ENCODE measurements at regions not wholly inside any gene's neighbourhood (a gene's known extent, or its start where the extent isn't known, plus 50 kb on each side); places are given as distances from the start of the nearest gene placed in this dataset.

DNA sequence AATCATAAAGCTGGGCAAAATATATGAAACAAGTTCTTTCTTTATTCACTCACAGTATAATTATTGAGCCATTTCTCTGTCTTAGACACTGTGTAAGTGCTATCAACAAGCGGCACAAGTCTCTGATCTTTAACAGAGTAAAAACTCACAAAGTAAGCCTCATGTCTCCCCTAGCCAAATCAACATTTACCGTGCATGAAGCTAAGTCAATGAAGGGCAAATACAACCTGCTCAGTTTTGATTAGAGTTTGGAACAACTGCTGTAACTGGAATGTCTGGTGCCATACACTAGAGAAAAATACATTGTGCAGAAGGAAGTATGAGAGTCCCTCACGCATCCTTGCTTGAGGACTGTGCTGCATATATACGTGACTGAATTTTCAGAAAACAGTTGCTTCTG is 291.0 kb upstream of the EPHA3 start:
- TF ChIP-seq POLR2AphosphoS5 (IDR thresholded peaks at IDR 0.05; ENCODE audit: low read depth, low read length) (no peak), SIN3A (IDR thresholded peaks at IDR 0.05; ENCODE audit: borderline replicate concordance, insufficient read depth, low read depth, low read length) (no peak), TCF7L2 (IDR thresholded peaks at IDR 0.05; ENCODE audit: low read depth, low read length) (no peak)
- TF ChIP-seq, protein P1, sequence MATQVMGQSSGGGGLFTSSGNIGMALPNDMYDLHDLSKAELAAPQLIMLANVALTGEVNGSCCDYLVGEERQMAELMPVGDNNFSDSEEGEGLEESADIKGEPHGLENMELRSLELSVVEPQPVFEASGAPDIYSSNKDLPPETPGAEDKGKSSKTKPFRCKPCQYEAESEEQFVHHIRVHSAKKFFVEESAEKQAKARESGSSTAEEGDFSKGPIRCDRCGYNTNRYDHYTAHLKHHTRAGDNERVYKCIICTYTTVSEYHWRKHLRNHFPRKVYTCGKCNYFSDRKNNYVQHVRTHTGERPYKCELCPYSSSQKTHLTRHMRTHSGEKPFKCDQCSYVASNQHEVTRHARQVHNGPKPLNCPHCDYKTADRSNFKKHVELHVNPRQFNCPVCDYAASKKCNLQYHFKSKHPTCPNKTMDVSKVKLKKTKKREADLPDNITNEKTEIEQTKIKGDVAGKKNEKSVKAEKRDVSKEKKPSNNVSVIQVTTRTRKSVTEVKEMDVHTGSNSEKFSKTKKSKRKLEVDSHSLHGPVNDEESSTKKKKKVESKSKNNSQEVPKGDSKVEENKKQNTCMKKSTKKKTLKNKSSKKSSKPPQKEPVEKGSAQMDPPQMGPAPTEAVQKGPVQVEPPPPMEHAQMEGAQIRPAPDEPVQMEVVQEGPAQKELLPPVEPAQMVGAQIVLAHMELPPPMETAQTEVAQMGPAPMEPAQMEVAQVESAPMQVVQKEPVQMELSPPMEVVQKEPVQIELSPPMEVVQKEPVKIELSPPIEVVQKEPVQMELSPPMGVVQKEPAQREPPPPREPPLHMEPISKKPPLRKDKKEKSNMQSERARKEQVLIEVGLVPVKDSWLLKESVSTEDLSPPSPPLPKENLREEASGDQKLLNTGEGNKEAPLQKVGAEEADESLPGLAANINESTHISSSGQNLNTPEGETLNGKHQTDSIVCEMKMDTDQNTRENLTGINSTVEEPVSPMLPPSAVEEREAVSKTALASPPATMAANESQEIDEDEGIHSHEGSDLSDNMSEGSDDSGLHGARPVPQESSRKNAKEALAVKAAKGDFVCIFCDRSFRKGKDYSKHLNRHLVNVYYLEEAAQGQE (IDR thresholded peaks at IDR 0.05; ENCODE audit: insufficient read depth in 1 of 2, low read depth in 2 of 2, low read length in 1 of 2): no peak
- TF ChIP-seq, protein P2, sequence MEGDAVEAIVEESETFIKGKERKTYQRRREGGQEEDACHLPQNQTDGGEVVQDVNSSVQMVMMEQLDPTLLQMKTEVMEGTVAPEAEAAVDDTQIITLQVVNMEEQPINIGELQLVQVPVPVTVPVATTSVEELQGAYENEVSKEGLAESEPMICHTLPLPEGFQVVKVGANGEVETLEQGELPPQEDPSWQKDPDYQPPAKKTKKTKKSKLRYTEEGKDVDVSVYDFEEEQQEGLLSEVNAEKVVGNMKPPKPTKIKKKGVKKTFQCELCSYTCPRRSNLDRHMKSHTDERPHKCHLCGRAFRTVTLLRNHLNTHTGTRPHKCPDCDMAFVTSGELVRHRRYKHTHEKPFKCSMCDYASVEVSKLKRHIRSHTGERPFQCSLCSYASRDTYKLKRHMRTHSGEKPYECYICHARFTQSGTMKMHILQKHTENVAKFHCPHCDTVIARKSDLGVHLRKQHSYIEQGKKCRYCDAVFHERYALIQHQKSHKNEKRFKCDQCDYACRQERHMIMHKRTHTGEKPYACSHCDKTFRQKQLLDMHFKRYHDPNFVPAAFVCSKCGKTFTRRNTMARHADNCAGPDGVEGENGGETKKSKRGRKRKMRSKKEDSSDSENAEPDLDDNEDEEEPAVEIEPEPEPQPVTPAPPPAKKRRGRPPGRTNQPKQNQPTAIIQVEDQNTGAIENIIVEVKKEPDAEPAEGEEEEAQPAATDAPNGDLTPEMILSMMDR (IDR thresholded peaks at IDR 0.05): no peak
- ChIA-PET CTCF (no interaction called here), POLR2A (no interaction called here)
- Histone ChIP-seq H3K4me3 (ENCODE audit: low read depth in 2 of 2, low read length in 2 of 2) (no peak overlapping the region), H3K9me3 (ENCODE audit: control insufficient read depth, insufficient read depth, low read depth, low read length) (no peaks in the 10 kb centered on the region), H3K27ac (ENCODE audit: low read length) (no peak overlapping the region), H3K36me3 (ENCODE audit: control insufficient read depth, insufficient read depth, low read length) (no peaks in the 10 kb centered on the region), H3K4me1 (ENCODE audit: control insufficient read depth, insufficient read depth, low read length) (no peaks in the 10 kb centered on the region), H3K27me3 (ENCODE audit: control insufficient read depth, insufficient read depth, low read length) (no peaks in the 10 kb centered on the region)
- intact Hi-C loops (cut with micrococcal nuclease; ENCODE audit: unreplicated experiment) (no loop called here), in situ Hi-C loops (cut with HindIII; ENCODE audit: low pct_unique_long_range_greater_than_20kb, low sequenced_read_pairs) (no loop called here)
- BruUV-seq (replicated peaks): no TSS peak
- ATAC-seq (no peak), DNase-seq (ENCODE audit: low read depth, low spot score) (no peak)

DNA sequence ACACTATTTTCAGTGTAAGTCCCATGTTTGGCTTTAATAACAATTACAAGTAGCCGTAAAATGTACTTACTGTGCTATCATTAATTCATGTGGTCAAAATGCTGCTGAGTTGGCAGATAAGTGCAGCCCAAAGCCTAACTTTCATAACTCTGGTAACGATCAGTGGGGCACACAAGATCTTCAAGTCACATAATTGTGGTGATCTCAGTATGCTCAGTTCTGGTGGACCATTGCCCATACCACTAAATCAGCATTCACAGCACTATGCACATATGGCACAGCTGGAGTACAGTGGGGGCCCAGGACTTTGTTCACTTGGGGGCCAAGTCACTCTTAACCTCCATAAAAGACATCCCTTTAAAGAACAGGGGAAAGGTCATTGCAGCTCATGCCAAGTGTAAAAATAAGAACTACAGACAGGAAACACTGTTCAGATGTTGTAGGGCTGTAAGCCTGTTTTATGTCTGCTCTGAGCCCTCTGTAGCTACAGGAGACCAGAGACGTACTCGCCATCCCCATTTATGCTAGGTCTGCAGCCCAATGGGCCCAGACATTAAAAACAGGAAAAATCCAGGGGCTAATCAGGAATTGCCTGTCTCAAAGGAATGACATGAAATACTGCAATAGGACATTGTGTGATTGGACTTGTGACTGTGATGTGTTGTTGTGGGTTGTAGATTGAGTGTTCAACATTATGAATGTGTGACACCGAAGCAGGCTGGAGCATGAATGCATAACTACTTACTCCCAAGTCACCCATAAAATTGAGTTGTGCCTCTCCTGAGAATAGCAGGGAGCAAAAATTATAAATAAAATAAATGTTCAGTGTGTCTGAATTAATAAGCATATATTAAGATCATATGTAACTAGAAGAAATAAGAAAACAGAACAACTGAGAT is 282.5 kb upstream of the EPHA3 start:
- intact Hi-C loops (cut with micrococcal nuclease; ENCODE audit: unreplicated experiment): no loop called here
- H3K4me1 ChIP-seq (ENCODE audit: control insufficient read depth, insufficient read depth, low read length): no peaks in the 10 kb centered on the region
- no peak overlapping the region for H3K27ac ChIP-seq (ENCODE audit: low read length)
- H3K9me3 ChIP-seq (ENCODE audit: control insufficient read depth, insufficient read depth, low read depth, low read length): no peaks in the 10 kb centered on the region
- in situ Hi-C loops (cut with HindIII; ENCODE audit: low pct_unique_long_range_greater_than_20kb, low sequenced_read_pairs): no loop called here
- H3K36me3 ChIP-seq (ENCODE audit: control insufficient read depth, insufficient read depth, low read length): no peaks in the 10 kb centered on the region
- ATAC-seq (no peak), DNase-seq (ENCODE audit: low read depth, low spot score) (no peak)
- no TSS peak for BruUV-seq (replicated peaks)
- H3K27me3 ChIP-seq (ENCODE audit: control insufficient read depth, insufficient read depth, low read length): no peaks in the 10 kb centered on the region
- POLR2A ChIA-PET: no interaction called here
- no peak for TF ChIP-seq POLR2AphosphoS5 (IDR thresholded peaks at IDR 0.05; ENCODE audit: low read depth, low read length)
- CTCF ChIA-PET: no interaction called here
- no peak overlapping the region for H3K4me3 ChIP-seq (ENCODE audit: low read depth in 2 of 2, low read length in 2 of 2)

DNA sequence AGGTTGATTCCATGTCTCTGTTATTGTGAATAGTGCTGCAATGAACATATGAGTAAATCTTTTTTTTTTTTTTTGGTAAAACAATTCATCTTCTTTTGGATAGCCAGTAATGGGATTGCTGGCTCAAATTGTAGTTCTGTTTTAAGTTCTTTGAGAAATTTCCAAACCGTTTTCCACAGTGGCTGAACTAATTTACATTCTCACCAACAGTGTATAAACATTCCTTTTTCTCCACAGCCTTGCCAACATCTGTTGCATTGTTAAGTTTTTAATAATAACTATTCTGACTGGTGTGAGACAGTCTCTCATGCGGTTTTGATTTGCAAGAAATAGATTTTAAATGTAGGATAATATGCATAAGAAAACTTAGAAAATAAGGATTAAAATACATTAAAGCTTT is 279.0 kb upstream of the EPHA3 start:
- POLR2A ChIA-PET: no interaction called here
- H3K27ac ChIP-seq (ENCODE audit: low read length): no peak overlapping the region
- in situ Hi-C loops (cut with HindIII; ENCODE audit: low pct_unique_long_range_greater_than_20kb, low sequenced_read_pairs): no loop called here
- H3K27me3 ChIP-seq (ENCODE audit: control insufficient read depth, insufficient read depth, low read length): no peaks in the 10 kb centered on the region
- intact Hi-C loops (cut with micrococcal nuclease; ENCODE audit: unreplicated experiment): no loop called here
- BruUV-seq (replicated peaks): no TSS peak
- no peak overlapping the region for H3K4me3 ChIP-seq (ENCODE audit: low read depth in 2 of 2, low read length in 2 of 2)
- no peaks in the 10 kb centered on the region for H3K9me3 ChIP-seq (ENCODE audit: control insufficient read depth, insufficient read depth, low read depth, low read length)
- no peak for ATAC-seq
- no peak for DNase-seq (ENCODE audit: low read depth, low spot score)
- no peaks in the 10 kb centered on the region for H3K36me3 ChIP-seq (ENCODE audit: control insufficient read depth, insufficient read depth, low read length)
- TF ChIP-seq, protein P1 (IDR thresholded peaks at IDR 0.05; ENCODE audit: insufficient read depth in 1 of 2, low read depth in 2 of 2, low read length in 1 of 2): no peak
- no peak for TF ChIP-seq SIN3A (IDR thresholded peaks at IDR 0.05; ENCODE audit: borderline replicate concordance, insufficient read depth, low read depth, low read length)
- no peaks in the 10 kb centered on the region for H3K4me1 ChIP-seq (ENCODE audit: control insufficient read depth, insufficient read depth, low read length)
- CTCF ChIA-PET: no interaction called here

Measured in Panc1 (cell line).